ENCODE measurements at regions not wholly inside any gene's neighbourhood (a gene's known extent, or its start where the extent isn't known, plus 50 kb on each side); places are given as distances from the start of the nearest gene placed in this dataset.

DNA sequence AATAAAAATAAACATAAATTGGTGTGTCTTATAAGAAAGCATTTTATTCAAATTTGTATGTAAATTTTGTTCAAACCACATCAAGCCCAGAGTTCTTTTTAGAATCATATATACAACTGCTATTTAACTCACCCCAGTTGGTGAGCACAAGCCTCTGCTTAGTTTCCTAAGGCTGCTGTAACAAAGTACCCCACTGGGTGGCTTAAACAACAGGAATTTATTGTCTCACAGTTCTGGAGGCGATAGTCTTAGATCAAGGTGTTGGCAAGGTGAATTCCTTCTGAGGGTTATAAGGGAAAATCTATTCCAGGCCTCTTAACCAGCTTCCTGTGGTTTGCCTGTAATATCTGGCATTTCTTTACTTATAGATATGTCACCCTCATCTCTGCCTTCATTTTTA is 1133.5 kb downstream of the OLFM4 start:
- no peak for DNase-seq (ENCODE audit: low read depth, low spot score)

DNA sequence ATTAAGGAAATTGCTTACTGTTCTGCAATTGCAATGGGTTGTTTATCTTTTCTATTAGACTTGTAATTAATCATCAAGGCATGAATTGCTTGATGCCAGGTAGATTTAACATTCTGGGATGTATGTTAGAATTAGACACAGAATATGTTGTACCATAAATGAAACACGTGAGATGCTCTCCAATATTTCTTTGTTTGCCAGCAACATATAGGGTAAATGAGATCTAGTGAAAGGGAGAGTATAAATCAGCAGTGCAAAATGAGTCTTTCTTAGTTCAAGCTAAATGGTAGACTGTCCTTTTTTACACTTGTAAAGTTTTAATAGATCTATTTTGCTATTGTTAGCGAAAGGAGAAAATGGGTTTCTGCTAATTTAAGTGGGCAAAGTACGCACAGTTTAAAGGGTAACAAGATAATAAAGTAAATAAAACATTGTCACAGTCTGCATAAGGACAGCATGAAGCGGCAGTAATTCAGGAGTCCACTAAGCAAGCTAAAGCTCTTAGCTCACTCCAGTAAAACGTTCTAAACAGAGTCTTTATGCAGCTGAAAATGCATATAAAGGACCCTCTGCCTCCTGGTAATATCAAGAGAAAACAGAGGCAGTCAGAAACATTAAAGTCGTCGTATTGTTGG is 1137.1 kb downstream of the OLFM4 start:
- no peak for DNase-seq (ENCODE audit: low read depth, low spot score)

DNA sequence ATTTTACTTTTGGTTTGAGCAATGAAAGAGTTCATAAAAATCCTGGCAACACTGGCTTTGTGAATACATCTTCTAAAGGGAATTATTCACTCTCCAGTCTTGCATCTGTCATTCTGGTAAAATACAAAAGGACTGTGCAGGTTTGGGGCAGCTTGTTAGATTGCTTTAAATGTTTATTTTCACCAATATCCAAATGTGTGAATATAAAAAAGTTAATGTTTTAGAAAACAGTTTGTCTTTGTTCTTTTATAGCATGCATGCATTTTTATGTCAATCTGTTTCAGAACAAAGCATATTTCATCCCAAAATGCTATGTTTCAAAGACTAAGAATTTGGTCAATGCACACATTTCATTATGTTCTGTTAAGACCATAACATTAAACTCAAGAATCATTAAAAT is 1145.4 kb downstream of the OLFM4 start:
- no peak for DNase-seq (ENCODE audit: low read depth, low spot score)

GRCh38 chr13:54175466-54175865 is 1146.9 kb downstream of the OLFM4 start:
- DNase-seq (ENCODE audit: low read depth, low spot score): no peak

GRCh38 chr13:54177466-54177865 is 1148.9 kb downstream of the OLFM4 start:
- no peak for DNase-seq (ENCODE audit: low read depth, low spot score)

- DNase-seq (ENCODE audit: low read depth, low spot score): no peak
Observed at GRCh38 chr13:54183166-54183565, 1154.6 kb downstream of the OLFM4 start.

- no peak for DNase-seq (ENCODE audit: low read depth, low spot score)
Observed at GRCh38 chr13:54183728-54184127, 1155.1 kb downstream of the OLFM4 start.

DNA sequence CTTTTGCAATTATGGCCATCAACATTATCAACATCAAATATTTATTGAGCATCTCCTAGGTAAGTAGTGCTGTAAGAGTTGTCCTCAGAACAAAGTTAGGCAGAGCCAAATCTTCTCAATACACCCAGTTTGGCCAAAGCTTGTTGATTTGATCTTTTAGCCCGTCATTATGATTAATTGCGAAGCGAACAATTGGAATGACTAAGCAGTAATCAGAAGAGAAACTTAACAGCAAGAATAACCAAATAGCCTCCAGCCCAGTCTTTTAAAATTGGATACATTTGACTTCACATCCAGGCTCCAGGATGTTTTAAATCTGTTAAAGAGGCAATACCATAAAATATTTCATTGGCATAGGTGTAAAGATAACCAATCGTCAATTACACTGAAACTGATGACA is 1156.0 kb downstream of the OLFM4 start:
- DNase-seq (ENCODE audit: low read depth, low spot score): no peak

GRCh38 chr13:54185101-54185500 is 1156.5 kb downstream of the OLFM4 start:
- no peak for DNase-seq (ENCODE audit: low read depth, low spot score)

DNA sequence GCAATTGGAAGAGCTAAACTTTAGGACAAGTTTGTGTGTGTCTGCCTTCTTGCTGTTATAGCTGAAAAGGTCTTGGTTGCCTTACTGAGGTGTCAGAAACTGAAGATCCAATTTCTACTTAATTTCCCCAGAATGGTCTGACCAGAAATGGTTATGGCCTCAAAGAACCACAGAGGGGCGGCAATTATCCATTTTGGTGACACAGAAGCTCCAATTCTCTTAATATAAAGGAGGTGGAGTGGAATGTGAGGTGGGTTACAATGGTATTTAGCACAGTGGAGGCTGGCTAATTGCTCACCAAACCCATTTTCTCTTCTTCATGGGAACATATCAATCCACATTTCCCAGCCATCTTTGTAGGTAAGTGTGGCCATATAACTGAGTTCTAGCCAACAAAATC is 1157.2 kb downstream of the OLFM4 start:
- DNase-seq (ENCODE audit: low read depth, low spot score): no peak

- DNase-seq (ENCODE audit: low read depth, low spot score): no peak
Observed at GRCh38 chr13:54187461-54187860, 1158.8 kb downstream of the OLFM4 start.

GRCh38 chr13:54194233-54195024 is 1165.8 kb downstream of the OLFM4 start:
- no peak for DNase-seq (ENCODE audit: low read depth, low spot score)

DNA sequence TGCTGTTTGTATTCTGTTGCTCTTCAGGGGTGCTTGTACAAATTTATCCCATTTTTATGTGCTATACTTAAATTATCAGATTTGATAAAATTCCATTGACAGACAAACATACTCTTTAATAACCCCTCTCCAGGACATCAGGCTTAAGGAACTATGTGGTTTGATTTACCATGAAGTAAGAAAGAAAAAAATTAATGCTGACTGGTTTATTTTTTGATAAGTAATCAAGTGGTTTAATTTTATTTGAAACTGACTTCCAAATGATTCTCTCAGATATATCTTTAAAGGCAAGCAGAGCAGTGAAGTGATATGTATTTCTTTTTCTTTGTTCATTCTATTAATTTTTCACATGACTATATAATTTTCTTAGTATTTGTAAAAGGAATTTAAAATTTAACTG is 1168.1 kb downstream of the OLFM4 start:
- no peak for DNase-seq (ENCODE audit: low read depth, low spot score)

DNA sequence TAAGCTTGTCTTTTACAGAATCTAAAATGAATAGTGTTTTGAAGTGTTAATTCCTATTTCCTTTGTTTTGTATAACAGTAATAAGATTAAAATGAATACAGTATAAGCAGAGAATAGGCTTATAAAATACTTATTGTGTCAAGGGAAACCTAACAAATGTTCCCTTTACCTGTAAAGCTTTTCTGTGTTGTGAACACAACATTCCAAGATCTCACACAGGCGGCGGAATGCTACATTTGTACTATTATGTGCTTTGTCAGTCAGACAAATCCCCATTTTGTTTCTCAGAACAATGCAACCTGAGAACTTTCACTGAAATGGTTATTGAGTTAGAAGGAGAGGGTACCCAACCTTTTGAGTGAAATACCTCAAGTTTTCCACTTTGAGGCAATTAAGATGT is 1170.3 kb downstream of the OLFM4 start:
- no peak for DNase-seq (ENCODE audit: low read depth, low spot score)

DNA sequence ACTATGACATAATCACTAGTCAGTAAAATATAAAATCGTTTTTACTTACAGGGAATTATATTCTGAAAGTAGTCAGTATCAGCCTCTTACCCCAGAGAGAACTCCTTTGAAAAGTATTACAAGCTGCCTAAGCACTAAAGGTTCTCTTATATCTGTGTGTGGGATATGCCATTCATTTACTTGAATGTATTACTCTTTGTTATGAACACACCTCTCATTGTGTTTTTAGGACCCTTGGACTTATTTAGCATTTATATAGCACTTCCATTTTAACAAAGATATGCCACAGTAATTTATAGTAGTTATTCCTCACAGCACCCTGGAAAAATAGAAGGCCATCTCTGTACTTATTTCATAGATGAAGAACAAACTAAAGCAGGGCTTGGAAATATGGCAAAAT is 1178.0 kb downstream of the OLFM4 start:
- DNase-seq (ENCODE audit: low read depth, low spot score): no peak

DNA sequence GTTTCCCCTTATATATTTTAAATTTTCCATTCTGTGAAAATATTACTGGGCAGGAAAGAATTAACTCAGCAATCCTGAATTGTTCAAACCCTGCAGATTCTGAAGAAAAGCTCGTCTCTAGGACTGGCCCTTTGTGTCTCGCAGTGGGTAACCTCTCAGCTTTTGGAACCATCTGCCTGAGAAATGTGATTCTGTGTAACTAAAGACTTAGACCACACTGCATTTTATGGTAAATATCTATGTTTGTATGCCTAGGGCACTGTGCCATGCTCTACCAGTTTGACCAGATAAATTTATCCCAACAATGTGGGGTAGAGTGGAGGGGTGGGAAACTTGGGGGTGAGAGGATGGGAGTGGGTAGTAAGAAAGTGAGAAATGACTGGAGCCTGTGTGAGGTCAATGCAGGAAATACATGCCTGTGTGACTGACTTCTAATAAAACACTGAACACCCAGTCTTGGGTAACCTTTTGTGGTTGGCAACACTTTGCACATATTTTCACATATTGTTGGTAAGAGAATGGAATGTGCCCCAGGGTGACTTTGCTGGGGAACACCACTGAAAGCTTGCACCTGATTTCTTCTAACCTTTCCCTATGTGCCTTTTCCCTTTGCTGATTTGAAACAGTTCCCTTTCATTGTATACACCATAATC is 1181.9 kb downstream of the OLFM4 start:
- DNase-seq (ENCODE audit: low read depth, low spot score): no peak

DNA sequence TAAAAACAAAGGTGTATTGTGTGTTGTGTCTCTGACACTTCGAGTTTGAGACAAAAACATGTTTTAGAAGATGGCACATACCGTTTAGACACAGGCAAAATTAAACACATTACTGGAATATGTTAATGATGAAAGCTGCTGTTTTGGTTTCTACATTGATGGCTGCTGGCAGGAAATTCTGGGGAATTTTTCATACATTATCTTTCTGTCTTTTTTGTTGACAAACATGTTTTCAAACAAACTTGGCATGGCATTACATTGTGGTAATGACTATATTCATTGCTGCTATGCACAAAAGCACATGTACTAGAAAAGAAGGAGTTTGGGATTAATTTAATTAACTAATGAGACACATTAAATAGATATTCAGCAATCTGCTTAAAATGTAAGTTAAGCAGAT is 1187.6 kb downstream of the OLFM4 start:
- no peak for DNase-seq (ENCODE audit: low read depth, low spot score)

GRCh38 chr13:54226876-54227275 is 1198.3 kb downstream of the OLFM4 start:
- DNase-seq (ENCODE audit: low read depth, low spot score): no peak

DNA sequence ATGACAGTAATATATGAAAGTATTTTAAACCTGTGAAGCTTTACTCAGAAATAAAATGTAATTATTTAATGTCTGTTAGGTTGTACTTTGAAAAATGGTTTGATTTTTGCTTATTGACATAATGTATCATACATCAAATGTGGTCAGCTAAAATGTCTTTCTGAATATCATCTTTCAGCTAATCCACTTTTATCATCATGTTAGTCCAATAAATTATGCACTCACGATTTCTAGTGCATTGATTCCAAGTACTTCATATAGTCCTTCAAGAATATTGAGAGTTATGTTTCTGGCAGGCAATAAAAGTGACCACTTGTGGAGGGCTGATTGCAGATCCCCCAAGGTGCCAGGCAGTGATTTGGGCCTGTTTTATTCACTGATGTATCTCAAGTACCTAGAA is 1204.1 kb downstream of the OLFM4 start:
- no peak for DNase-seq (ENCODE audit: low read depth, low spot score)

- DNase-seq (ENCODE audit: low read depth, low spot score): no peak
Observed at GRCh38 chr13:54234607-54235006, 1206.0 kb downstream of the OLFM4 start.

DNA sequence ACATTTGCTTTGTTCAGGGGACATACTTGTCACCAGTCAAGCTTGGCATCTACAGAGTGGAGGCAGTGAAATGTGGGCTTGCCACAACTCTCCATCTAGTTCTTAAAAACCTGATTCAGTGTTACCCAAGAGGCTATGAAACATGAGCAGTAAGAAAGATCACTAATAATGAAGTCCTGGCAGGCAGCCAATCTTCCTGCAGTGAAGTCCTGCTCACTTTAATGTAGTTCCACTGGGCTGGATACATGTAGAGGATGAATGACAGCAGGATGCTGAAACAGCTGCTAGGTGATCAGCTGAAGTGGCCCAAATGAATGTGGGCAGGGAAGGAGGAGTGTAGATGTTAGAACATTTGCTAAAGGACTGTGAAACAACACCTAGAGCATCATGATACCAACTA is 1213.1 kb downstream of the OLFM4 start:
- no peak for DNase-seq (ENCODE audit: low read depth, low spot score)

DNA sequence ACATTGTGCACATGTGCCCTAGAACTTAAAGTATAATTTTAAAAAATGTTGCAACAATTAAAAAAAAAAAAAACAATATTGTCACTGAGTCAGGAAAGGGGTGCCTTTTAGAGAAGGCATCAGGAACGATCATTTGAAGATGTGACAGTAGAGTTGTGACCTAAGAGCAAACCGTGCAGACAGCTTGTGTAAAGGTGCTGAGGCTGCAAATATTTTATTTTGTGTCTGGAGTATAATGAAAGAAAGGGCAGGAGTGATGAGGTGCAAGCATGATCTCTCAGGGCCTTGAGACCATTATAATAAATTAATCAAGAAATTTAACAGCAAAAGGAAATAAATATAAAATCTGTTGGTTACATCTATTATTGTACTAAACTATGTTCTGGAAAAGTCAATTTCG is 1219.7 kb downstream of the OLFM4 start:
- no peak for DNase-seq (ENCODE audit: low read depth, low spot score)

DNA sequence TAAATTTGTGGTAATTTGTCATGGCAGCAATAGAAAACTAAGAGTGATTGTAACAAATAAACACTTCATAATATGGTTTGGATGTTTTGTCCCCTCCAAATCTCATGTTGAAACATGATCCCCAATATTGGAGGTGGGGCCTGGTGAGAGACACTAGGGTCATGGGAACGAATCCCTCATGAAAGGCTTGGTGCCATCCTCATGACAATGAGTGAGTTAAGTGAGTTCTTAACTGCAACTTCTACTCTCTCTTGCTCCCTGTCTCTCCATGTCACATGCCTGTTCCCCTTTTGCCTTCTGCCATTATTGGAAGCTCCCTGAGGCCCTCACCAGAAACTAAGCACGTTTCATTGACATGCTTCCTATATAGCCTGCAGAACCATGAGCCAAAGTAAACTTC is 1233.2 kb downstream of the OLFM4 start:
- no peak for DNase-seq (ENCODE audit: low read depth, low spot score)
